Adipocyte (in vitro differentiated cells): ENCODE measurements at regions not wholly inside any gene's neighbourhood (a gene's known extent, or its start where the extent isn't known, plus 50 kb on each side); places are given as distances from the start of the nearest gene placed in this dataset.

ENCODE experiments used
- DNase-seq: peaks from one replicate; pipeline ENCODE4 v3.0.0-alpha.2; 2015; ENCODE audit warnings: low read depth
- H3K27me3 ChIP-seq: replicated peaks from 2 replicates; pipeline ENCODE4 v1.7.0; 2013; ENCODE audit warnings: mild to moderate bottlenecking, low read length, moderate library complexity; ENCODE audit not compliant: control insufficient read depth, insufficient read depth
- H3K36me3 ChIP-seq: 2 replicates; pipeline ENCODE4 v1.7.0; 2013; ENCODE audit warnings: low read length, mild to moderate bottlenecking, moderate library complexity; ENCODE audit not compliant: control insufficient read depth, insufficient read depth, severe bottlenecking
- H3K4me1 ChIP-seq: 2 replicates; pipeline ENCODE4 v1.7.0; 2013; ENCODE audit warnings: mild to moderate bottlenecking, low read length, moderate library complexity; ENCODE audit not compliant: control insufficient read depth, insufficient read depth
- H3K4me3 ChIP-seq: 2 replicates; pipeline ENCODE4 v1.7.0; 2013; ENCODE audit warnings: mild to moderate bottlenecking, low read length, moderate library complexity
- H3K9ac ChIP-seq: 2 replicates; pipeline ENCODE4 v1.7.0; 2013; ENCODE audit warnings: mild to moderate bottlenecking, low read length, moderate library complexity
- H3K9me3 ChIP-seq: 2 replicates; pipeline ENCODE4 v1.7.0; 2013; ENCODE audit warnings: mild to moderate bottlenecking, low read length, moderate library complexity; ENCODE audit not compliant: control insufficient read depth

DNA sequence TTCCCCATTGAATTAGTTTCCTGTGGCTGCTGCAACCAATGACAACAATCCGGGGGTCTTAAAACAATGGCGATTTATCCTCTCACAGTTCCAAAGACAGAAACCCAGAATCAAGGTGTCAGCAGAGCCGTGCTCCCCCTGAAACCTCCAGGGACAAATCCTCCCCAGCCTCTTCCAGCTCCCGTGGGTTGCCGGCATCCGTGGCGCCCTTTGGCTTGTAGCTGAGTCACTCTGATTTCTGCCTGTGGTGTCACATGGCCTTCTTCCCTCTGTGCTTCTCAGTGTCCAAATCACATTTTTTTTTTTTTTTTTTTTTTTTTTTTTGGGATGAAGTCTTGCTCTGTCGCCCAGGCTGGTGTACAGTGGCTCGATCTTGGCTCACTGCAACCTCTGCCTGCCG is 64.5 kb upstream of the STX18 start:
- H3K36me3 ChIP-seq = no peaks in the 10 kb centered on the region
- DNase-seq = peak; percentile 35

DNA sequence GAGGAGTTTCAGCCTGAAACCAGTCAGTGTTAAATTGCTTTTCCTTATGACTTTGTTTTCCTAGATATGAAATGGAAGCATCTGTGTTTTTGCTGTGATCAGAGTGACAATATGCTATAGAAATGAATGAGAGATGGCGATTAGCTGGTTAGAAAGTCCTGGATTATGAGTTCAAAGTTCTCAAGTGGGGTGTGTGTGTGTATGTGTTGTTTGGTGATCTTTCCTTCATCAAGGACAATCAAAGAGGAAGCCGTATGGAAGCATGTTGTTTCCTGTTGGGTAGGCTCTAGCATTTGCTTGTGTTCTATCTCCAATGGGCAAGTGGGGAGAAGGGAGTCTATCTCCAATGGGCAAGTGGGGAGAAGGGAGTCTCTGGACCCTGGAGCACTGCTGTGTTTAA is 64.0 kb upstream of the STX18 start:
- Histone ChIP-seq H3K4me1 (peaks cover 11% of the 10 kb centered on the region), H3K36me3 (no peaks in the 10 kb centered on the region), H3K9ac (peak overlapping the region; percentile 8), H3K27me3 (no peaks in the 10 kb centered on the region), H3K4me3 (no peak overlapping the region), H3K9me3 (no peaks in the 10 kb centered on the region)
- no peak for DNase-seq

More for the DNA sequence above, 64.5 kb upstream of the STX18 start:
- Histone ChIP-seq H3K9me3 (no peaks in the 10 kb centered on the region), H3K9ac (peak overlapping the region; percentile 8), H3K27me3 (no peaks in the 10 kb centered on the region), H3K4me1 (peaks cover 11% of the 10 kb centered on the region), H3K4me3 (no peak overlapping the region)

- Histone ChIP-seq H3K36me3 (no peaks in the 10 kb centered on the region), H3K9me3 (no peaks in the 10 kb centered on the region), H3K9ac (no peak overlapping the region), H3K4me3 (no peak overlapping the region), H3K4me1 (peaks cover 11% of the 10 kb centered on the region), H3K27me3 (no peaks in the 10 kb centered on the region)
- no peak for DNase-seq
Measured at GRCh38 chr4:4603592-4603991, 61.7 kb upstream of the STX18 start.

DNA sequence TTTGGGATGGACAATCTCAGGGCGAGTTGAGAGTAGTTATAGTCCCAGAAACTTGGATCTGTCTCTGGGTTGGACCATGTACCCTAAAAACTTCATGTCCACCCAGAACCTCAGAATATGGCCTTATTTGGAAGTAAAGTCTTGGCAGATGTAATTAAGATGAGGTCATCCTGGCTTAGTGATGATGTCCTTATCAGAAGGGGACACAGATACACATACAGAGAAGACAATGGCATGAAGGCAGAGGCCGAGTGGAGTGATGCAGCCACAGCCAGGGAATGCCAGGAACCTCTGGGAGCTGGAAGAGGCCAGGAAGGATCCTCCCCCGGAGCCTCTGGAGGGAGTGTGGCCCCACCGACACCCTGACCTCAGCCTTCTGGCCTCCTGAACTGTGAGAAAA is 61.2 kb upstream of the STX18 start:
- no peaks in the 10 kb centered on the region for H3K9me3 ChIP-seq
- H3K9ac ChIP-seq = no peak overlapping the region
- H3K4me1 ChIP-seq = peaks cover 11% of the 10 kb centered on the region
- H3K36me3 ChIP-seq = no peaks in the 10 kb centered on the region
- H3K27me3 ChIP-seq = no peaks in the 10 kb centered on the region
- no peak for DNase-seq
- no peak overlapping the region for H3K4me3 ChIP-seq

DNA sequence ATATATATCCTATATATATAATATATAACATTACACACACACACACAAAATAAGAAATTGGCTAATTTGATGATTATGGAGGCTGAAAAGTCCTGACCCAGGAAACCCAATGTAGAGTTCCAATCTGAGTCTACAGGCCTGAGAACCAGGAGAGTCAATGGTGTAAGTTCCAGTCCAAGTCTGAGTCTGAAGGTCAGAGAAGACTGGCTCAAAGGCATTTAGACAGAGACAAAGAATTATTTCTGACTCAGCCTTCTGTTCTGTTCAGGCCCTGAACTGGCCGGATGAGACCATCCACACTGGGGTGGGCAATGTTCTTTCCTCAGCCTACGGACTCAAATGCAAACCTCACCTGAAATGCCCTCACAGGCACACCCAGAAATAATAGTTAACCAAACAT is 60.6 kb upstream of the STX18 start:
- Histone ChIP-seq H3K27me3 (no peaks in the 10 kb centered on the region), H3K36me3 (no peaks in the 10 kb centered on the region), H3K9ac (no peak overlapping the region), H3K9me3 (no peaks in the 10 kb centered on the region), H3K4me1 (peaks cover 11% of the 10 kb centered on the region), H3K4me3 (no peak overlapping the region)
- no peak for DNase-seq

GRCh38 chr4:4601803-4602369 is 60.0 kb upstream of the STX18 start:
- Histone ChIP-seq H3K9me3 (no peaks in the 10 kb centered on the region), H3K36me3 (no peaks in the 10 kb centered on the region), H3K4me1 (peaks cover 10% of the 10 kb centered on the region), H3K4me3 (no peak overlapping the region), H3K9ac (no peak overlapping the region), H3K27me3 (no peaks in the 10 kb centered on the region)
- DNase-seq = no peak

- Histone ChIP-seq H3K9me3 (peaks cover 7% of the 10 kb centered on the region), H3K9ac (no peak overlapping the region), H3K4me3 (no peak overlapping the region), H3K4me1 (peaks cover 4% of the 10 kb centered on the region), H3K36me3 (no peaks in the 10 kb centered on the region), H3K27me3 (no peaks in the 10 kb centered on the region)
- DNase-seq = no peak
Measured at GRCh38 chr4:4599481-4600275, 57.8 kb upstream of the STX18 start.

- DNase-seq = no peak
- Histone ChIP-seq H3K36me3 (no peaks in the 10 kb centered on the region), H3K27me3 (no peaks in the 10 kb centered on the region), H3K4me3 (no peak overlapping the region), H3K4me1 (peaks cover 11% of the 10 kb centered on the region), H3K9me3 (peaks cover 7% of the 10 kb centered on the region), H3K9ac (no peak overlapping the region)
Measured at GRCh38 chr4:4598851-4599411, 57.1 kb upstream of the STX18 start.

DNA sequence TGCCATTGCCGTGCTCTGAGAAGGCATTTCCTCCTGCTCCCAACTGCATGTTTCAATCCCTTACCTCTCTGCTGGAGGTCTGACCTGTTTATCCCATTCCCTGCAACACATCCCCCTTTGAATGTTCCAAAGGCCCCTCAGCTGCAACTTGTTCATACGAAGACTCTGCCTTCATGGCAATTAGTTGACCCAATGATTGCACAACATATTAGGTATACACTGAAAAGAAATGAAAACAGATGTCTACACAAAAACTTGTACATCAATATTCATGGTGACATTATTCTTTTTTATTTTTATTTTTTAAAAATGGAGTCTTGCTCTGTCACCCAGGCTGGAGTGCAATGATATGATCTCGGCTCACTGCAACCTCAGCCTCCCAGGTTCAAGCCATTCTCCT is 54.9 kb upstream of the STX18 start:
- no peak for DNase-seq
- Histone ChIP-seq H3K9me3 (peaks cover 7% of the 10 kb centered on the region), H3K27me3 (no peaks in the 10 kb centered on the region)

DNA sequence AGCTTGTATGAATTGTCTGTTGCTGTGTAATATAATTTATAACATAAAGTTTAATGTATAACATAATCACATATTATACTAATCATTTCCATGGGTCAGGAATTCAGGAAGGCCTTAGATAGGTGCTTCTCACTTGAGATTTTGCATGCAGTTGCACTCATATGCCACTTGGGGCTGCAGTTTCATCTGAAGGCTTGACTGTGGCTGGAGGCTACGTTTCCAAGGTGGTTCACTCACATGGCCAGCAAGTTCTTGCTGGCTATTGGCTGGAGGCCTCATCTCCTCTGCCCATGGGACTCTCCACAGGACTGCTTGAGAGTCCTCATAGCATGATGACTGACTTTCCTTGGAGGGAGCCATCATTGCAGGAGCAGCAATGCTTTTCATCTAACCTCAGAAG is 53.4 kb upstream of the STX18 start:
- H3K27me3 ChIP-seq = no peaks in the 10 kb centered on the region
- H3K4me1 ChIP-seq = peaks cover 24% of the 10 kb centered on the region
- H3K9me3 ChIP-seq = peaks cover 7% of the 10 kb centered on the region
- H3K36me3 ChIP-seq = no peaks in the 10 kb centered on the region
- no peak for DNase-seq
- no peak overlapping the region for H3K9ac ChIP-seq
- H3K4me3 ChIP-seq = peak overlapping the region; percentile 12

More for the DNA sequence above, 54.9 kb upstream of the STX18 start:
- no peaks in the 10 kb centered on the region for H3K36me3 ChIP-seq
- H3K4me3 ChIP-seq = no peak overlapping the region
- H3K4me1 ChIP-seq = peaks cover 17% of the 10 kb centered on the region
- H3K9ac ChIP-seq = no peak overlapping the region

DNA sequence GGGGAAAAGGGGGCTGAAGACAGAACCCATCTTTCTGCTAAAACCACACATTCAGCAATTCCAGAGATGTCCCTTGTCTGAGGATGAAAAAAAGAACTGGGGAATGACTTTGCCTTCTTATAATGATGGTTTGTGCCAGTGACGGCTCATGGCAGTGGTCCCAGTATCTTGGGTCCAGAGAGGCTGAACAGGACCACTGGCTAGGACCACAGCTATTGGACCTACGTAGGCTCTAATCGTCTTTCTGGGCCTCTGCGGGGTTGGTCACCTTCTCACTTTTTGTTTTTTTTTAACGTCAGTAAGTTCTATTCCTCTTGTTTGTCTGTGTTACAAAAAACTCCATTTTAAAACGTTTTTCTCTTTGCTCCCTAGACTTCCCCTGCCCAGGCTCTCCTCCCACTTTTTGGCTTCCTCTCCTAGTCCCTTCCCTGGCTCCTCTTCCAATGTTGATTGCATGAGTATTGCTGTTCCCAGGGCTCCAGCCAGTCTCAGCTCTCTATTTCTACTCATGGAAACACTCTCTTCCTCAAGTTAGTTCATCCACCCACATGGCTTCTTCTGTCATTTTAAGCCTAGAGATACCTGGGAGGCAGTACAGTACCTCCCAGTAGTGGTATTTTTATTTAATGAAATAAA is 52.6 kb upstream of the STX18 start:
- peaks cover 7% of the 10 kb centered on the region for H3K9me3 ChIP-seq
- peak overlapping the region; percentile 46 for H3K9ac ChIP-seq
- peaks cover 27% of the 10 kb centered on the region for H3K4me1 ChIP-seq
- no peak for DNase-seq
- peak overlapping the region; percentile 56 for H3K4me3 ChIP-seq
- H3K36me3 ChIP-seq = no peaks in the 10 kb centered on the region
- H3K27me3 ChIP-seq = no peaks in the 10 kb centered on the region
